GM10248 (cell line): ENCODE measurements at regions not wholly inside any gene's neighbourhood (a gene's known extent, or its start where the extent isn't known, plus 50 kb on each side); places are given as distances from the start of the nearest gene placed in this dataset.
"Not testable (repeated sequence)": the region's sequence is repeated elsewhere in the genome, so short reads cannot be mapped to it uniquely, and the experiment has no call there.

Experiments
- CTCF ChIA-PET: fragments of 300-600 bp; sonication (Branson Sonifier 250); formaldehyde crosslinking; extraction: SDS; loops from one replicate; lab custom pipeline; 2021; ENCODE audit warnings: antibody characterized with exemption; lab: Yijun Ruan, JAX
- POLR2A ChIA-PET: fragments of 350-650 bp; sonication (Branson Sonifier 250); formaldehyde crosslinking; extraction: SDS; loops from one replicate; lab custom pipeline; 2020; ENCODE audit warnings: antibody characterized with exemption; lab: Yijun Ruan, JAX
- DNase-seq: peaks from one replicate; pipeline ENCODE4 v3.0.0; 2012; ENCODE audit errors: extremely low spot score
- TF ChIP-seq, protein P1 (sequence below): IDR thresholded peaks from 2 replicates; pipeline ENCODE4 v1.5.1; 2012; ENCODE audit warnings: mild to moderate bottlenecking, low read depth; ENCODE audit errors: extremely low read depth, missing control alignments, control extremely low read depth

DNA sequence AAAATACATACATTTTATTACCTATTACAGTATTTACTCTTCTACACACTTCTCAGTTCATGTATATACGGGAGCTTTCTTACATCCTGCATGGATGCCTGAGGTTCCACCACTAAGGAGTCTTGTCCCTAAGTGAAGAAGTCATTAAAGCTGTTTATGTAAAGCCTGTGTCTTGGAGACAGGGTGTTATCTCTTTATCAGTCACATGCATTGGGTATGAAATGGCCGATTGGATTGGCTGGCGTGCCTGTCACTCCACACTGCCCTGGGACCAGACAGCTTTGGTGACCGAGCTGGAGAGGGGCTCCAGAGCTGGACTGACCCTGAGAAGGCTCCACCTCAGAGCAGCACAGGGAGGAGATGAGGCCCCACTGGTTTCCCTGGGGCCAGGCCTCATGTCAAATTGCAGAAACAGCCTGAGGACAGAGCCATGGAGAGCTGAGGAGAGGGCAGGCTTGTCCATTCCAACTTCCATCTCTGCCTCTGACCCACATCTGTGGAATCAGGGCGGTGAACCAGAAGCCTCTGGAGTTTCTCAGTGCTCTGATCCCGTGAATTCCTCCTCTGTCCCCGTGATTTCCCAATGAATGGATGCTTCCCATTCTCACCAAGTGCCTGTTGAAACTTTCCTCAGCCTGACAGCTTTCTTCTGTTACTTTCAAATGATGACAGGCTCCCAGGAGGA lies 628.8 kb downstream of the PRIM2 start:
- DNase-seq, CTCF ChIA-PET, POLR2A ChIA-PET: not testable (repeated sequence)

DNA sequence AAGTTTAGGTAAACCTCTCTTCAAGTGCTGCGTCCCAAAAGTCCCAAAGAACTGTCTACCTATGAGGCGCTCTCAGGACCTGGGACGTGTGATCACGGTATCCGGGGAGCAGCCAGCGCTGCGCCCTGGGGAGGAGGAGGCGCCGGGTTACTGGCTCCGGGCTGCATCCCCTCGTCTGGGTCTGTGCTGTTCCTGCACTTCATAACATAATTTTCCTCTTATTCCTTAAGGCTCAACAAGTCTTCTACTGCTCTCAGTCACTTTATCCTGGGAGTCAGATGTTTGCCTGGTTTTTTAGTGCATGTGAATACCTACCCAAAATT lies 629.3 kb downstream of the PRIM2 start:
- CTCF ChIA-PET, DNase-seq, POLR2A ChIA-PET: not testable (repeated sequence)

DNA sequence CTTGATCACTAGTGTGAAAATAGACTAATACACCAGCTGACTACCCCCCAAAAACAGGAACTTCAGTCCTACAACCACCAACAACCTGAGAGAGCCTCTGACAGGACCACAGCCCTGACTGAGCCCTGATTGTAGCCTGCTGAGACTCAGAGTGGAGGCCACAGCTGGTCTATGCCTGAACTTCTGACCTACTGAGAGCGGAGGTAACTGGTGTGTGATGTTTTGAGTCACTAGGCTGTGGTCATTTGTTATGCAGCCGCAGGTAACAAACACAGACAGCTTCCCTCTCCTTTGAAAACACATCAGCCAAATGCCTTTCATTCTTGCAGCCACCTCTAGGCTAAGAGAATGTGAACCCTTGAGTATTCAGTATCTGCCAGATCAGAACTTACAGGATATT lies 631.1 kb downstream of the PRIM2 start:
- POLR2A ChIA-PET, CTCF ChIA-PET, DNase-seq: not testable (repeated sequence)

DNA sequence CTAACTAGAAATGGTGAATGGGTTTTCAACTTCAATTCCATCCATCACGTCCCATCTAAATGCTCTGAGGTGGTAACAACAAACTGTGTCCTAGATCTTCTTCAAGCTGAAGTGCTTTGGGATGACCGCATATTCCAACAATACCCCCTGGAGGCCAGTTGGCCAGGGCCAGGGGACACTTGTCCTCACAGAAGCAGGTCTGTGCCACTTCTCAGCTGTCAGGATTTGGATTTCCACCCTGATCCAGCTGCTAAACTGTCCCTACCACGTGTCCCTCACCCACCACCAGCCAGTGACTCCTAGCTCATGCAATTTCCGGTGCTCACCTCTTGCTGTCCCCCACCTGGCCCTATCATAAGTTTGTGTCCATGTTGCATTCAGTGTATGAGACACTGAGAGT lies 633.0 kb downstream of the PRIM2 start:
- CTCF ChIA-PET, POLR2A ChIA-PET, DNase-seq: not testable (repeated sequence)

DNA sequence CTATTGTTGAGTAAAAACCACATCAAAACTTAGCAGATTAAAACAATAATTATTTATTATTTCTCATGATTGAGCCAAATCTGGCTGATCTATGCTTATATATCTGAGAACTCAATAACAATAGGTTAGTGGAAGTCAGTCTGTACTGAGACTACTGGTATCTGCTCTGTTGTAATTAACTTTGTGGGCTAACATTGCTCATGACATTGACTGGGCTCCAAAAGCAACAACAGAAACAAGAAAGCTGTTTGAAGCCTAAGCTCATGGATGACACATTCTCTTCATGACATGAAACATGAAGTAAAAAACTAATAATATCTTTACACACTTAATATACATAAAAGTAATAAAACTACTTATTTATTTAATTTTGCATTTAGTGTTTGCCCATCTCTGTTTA lies 649.3 kb downstream of the PRIM2 start:
- DNase-seq, CTCF ChIA-PET, POLR2A ChIA-PET: not testable (repeated sequence)

DNA sequence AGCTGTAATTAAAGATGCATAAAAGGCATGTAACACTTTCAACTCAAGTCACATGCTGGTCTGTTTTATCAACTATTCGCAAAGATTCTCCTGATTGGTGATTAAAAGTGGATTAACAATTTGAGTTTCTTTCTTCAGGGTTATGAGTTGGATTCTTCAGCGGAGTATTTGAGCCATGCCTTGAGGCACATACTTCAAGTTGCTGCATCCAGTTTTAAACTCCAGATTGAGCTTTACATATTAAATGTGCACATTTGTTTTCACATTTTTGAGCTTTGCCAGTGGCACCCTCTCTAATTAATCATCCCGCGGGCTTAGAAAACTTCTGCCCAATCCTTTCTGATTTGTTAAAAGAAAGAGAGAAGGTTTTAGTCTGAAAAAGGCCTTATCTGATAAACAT lies 654.5 kb downstream of the PRIM2 start:
- POLR2A ChIA-PET, DNase-seq, CTCF ChIA-PET: not testable (repeated sequence)

DNA sequence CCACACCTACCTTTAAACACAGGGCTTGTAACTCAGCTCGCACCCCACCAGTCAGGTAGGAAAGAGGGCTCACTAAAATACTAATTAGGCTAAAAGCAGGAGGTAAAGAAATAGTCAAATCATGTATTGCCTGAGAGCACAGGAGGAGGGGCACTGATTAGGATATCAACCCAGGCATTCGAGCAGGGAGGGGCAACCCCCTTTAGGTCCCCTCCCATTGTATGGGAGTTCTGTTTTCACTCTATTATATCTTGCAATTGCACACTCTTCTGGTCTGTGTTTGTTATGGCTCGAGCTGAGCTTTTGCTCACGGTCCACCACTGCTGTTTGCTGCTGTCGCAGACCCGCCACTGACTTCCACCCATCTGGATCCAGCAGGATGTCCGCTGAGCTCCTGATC lies 657.2 kb downstream of the PRIM2 start:
- TF ChIP-seq, protein P1, sequence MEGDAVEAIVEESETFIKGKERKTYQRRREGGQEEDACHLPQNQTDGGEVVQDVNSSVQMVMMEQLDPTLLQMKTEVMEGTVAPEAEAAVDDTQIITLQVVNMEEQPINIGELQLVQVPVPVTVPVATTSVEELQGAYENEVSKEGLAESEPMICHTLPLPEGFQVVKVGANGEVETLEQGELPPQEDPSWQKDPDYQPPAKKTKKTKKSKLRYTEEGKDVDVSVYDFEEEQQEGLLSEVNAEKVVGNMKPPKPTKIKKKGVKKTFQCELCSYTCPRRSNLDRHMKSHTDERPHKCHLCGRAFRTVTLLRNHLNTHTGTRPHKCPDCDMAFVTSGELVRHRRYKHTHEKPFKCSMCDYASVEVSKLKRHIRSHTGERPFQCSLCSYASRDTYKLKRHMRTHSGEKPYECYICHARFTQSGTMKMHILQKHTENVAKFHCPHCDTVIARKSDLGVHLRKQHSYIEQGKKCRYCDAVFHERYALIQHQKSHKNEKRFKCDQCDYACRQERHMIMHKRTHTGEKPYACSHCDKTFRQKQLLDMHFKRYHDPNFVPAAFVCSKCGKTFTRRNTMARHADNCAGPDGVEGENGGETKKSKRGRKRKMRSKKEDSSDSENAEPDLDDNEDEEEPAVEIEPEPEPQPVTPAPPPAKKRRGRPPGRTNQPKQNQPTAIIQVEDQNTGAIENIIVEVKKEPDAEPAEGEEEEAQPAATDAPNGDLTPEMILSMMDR: no peak
- DNase-seq: no peak
- ChIA-PET POLR2A (no interaction called here), CTCF (no interaction called here)

DNA sequence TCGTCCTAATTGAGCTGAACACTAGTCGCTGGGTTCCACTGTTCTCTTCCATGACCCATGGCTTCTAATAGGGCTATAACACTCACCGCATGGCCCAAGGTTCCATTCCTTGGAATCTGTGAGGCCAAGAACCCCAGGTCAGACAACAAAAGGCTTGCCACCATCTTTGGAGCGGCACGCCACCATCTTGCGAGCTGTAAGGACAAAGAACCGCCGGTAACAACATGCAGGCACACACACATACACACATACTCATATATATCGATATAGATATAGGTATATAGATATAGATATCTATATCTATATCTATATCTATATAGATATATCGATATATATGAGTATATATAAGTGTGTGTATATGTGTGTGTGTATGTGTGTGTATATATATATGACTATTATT lies 657.7 kb downstream of the PRIM2 start:
- CTCF ChIA-PET, POLR2A ChIA-PET, DNase-seq: not testable (repeated sequence)

DNA sequence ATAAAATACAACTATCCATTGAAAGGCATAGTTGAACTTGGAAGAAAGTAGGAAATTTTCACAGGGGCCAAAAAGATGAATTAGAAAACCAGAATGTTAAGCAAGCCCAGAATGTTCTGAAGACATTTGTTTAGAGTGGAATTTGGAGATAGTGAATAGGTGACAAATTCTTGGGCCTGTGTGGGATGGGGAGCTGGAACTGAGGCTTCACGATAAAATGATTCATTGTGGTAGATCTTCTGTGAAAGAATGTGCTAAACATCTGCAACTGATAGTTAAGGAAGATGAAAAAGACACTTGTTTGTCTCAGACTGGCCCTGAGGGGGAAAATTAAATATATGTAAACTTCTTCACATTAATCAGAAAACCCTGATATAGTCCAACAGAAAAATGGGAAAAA lies 658.9 kb downstream of the PRIM2 start:
- POLR2A ChIA-PET, DNase-seq, CTCF ChIA-PET: not testable (repeated sequence)

DNA sequence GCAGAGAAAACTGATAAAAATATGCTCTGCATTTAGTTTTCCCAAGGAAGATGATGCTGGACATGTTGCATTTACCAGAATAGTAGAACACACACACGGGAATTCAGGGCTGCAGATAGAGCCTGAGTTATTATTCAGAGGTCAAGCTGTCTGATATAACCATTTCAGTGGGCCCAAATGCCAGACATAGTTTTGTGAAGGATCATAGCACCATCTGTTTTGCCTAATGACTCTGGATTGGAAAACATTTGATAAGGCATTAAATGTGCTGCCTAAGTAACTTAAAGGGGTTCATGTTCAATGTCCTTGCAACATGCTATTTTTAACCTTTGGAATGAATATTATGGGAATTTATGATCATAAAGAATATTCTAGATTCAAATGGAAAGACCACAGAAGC lies 666.2 kb downstream of the PRIM2 start:
- POLR2A ChIA-PET, CTCF ChIA-PET, DNase-seq: not testable (repeated sequence)

DNA sequence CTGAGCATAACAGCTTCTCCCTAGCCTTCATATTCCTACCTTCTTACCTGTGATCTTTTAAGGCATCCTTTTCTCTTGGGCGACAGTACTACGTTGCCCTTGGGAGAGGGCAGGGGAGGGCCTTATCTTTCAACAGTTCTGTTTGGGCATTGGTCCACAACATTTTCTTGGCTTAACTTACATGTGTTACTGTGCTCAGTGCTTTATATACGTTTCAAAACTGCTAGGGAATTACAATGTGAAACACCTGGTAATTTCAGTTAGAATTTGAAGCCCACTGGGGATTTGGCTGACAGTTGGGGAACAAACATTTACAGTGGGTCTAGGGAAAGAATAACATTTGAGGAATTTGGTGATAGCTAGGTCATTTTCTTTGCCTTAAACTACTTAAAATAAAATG lies 667.1 kb downstream of the PRIM2 start:
- POLR2A ChIA-PET, DNase-seq, CTCF ChIA-PET: not testable (repeated sequence)

DNA sequence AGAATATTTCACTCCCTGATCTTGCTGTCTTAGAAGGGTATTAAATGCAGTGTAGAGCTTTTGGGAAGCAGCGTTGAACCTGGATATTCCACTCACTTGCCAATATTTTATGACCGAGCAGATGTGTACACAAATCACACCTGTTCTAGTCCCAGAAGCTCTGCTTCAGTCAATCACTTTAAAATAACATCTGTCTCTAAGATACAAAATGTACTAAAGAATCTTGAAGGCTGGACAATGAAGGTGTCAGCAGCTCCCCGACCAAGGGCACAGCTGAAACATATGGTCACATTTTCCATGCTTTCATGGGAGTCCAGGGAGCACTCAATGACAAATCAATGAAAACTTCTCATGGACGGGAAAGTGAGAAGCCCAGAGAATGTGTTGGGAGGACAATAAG lies 668.3 kb downstream of the PRIM2 start:
- CTCF ChIA-PET, DNase-seq: not testable (repeated sequence)

DNA sequence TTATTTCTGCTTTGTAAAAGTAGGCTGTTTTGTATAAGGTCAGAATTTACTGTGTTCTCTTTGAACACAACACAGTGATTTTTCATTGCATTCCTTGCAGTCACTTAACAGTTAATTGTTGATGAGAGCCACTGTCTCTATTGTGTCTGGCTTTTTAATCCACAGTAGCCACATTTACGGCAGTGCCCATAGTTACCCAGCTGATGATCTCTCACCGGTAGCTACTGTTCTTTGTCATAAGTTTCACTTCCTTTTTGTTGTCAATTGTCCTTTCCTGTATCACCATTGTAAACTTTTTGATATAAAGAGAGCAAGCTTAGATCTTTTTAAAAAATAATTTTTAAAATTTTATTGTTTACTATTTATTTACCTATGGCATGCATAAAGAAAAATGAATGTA lies 669.2 kb downstream of the PRIM2 start:
- peak; percentile 6 for DNase-seq
- POLR2A ChIA-PET, CTCF ChIA-PET: not testable (repeated sequence)

More for the DNA sequence above, 668.3 kb downstream of the PRIM2 start:
- POLR2A ChIA-PET: not testable (repeated sequence)

DNA sequence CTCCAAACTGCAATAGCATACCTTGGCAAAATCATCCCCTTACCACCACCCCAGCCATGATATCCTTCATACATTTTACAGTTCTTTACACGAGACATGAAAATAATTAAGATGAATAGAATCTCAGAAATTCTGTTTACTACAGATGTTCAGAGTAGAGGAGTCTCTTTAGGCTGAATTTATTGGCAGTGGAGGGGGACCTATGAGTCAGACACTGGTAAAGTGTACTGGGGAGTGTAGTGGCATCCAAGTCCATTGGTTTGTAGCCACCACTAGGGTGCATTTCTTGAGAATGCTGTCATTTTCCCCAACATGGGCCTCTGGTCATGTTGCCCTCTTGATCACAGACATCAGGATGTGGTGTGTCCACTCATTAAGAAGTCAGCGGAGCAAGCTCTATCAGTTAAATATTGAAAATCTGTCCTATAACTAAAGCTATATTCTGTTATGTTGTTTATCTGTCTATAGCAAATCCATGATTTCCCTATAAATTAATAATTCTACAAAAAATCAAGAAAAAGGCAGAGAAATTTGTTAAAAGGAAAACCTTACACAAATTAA lies 672.2 kb downstream of the PRIM2 start:
- DNase-seq, POLR2A ChIA-PET, CTCF ChIA-PET: not testable (repeated sequence)

DNA sequence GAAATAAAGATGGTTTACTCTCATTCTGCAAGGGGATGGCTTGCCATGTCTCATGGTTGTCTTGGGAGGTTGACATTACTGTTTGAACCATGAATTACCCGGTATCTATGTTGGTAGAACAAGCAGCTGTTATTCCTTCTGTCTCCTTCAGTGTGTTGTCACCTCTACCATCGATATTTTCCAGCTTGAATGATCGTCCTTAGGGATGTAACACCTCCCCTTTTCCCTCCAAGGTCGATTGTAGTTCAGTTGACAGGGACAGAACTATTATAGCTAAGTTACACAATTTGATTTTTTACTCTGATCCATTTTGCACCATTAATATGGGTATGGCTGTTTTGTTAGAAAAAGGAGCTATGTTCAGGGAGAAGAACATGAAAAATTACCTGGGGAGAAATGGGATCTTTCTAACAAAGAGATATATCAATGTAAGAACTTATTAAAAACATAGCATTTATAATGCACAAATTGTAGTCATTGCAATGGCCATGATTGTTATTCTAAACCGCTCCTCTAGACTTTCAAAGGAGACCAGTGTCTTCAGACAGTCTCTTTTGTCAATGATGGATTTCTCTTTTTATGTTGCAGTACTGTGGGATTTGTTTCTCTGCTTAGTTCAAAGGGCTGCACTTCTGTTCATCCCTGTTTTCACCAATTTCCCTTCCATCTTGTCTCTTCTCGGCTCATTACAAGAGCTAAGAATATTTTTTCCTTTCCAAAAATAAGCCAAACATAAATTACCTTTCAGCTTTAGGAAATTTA lies 681.6 kb downstream of the PRIM2 start:
- POLR2A ChIA-PET, CTCF ChIA-PET: not testable (repeated sequence)

DNA sequence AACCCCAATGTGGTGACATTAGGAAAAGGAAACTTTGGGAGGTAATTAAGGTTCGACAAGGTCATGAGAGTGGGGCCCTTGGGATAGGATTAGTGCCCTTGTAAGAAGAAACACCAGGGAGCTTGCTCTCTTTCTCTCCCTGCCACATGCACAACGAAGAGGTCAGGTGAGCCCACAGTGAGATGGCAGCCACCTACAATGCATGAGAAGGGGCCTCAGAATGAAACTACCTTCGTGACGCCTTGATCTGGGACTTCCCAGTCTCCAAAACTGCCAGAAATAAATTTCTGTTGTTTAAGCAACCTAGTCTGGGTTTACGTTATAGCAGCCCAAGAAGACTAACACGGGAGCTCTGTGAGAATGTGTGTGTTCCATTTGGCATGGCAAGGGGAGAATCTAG lies 682.8 kb downstream of the PRIM2 start:
- POLR2A ChIA-PET, CTCF ChIA-PET: not testable (repeated sequence)

More for the DNA sequence above, 681.6 kb downstream of the PRIM2 start:
- not testable (repeated sequence) for DNase-seq

More for the DNA sequence above, 682.8 kb downstream of the PRIM2 start:
- not testable (repeated sequence) for DNase-seq
